ENCODE measurements at regions not wholly inside any gene's neighbourhood (a gene's known extent, or its start where the extent isn't known, plus 50 kb on each side); places are given as distances from the start of the nearest gene placed in this dataset.
A peak's percentile ranks its signal among the peaks of the same experiment; 100 is the strongest.
"Not testable (repeated sequence)": the region's sequence is repeated elsewhere in the genome, so short reads cannot be mapped to it uniquely, and the experiment has no call there.

DNA sequence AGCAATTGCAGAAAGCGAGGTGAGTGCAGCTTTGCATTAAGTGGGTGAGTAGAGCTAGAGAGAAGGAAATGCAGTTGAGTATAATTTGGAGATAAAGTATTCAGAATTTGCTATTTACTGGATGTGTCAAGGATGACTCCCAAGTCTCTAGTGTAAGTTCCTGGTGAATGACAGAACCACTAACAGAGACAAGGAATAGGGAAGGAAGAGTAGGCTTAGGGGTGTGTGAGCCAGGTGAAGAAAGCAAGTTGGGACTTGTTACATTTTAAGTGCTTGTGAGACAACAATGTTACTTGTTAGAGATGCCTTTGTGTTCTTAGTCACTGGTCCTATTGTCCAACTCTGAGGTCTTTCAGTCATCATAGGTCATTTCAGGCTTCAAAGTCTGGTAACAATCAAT, 70.8 kb downstream of the TBC1D26 start:
- not testable (repeated sequence) for DNase-seq

DNA sequence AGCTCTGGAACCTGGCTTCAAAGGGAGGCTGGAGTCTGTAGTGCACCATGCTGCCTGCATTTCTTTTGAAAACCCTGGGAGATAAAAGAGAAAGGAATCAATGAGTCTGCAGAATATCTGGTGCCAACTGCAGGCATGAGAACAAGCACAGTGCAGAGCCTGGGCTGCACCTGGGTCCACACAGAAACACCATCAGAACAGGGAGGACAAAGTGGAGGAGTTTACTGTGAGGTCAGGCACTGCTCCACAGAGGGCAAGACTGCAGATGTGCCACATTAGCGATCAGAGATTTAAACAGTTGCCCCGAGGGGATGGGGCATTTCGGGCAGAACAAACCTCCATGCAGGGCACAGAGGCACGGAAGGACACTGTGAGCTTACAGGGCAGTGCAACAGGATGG, 74.7 kb downstream of the TBC1D26 start:
- DNase-seq: not testable (repeated sequence)

DNA sequence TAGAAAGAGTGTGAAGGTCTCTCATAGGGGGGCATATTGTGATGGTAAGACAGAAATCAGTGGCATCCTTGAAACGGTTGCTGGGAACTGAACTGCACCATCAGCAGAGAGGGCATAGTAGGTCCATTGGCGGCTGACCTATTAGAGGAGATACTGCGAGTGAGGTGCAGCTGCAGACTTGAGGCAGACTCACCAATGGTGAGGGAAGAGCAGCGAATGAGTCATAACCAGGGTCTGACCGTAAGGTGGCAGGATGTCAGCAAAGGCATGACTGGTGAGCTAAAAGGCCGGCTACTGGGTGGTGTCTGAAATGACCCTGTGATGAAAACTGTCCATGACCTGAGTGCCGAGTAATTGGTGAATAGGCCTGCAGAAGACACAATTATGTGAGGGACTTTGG, 81.3 kb downstream of the TBC1D26 start:
- DNase-seq: not testable (repeated sequence)

DNA sequence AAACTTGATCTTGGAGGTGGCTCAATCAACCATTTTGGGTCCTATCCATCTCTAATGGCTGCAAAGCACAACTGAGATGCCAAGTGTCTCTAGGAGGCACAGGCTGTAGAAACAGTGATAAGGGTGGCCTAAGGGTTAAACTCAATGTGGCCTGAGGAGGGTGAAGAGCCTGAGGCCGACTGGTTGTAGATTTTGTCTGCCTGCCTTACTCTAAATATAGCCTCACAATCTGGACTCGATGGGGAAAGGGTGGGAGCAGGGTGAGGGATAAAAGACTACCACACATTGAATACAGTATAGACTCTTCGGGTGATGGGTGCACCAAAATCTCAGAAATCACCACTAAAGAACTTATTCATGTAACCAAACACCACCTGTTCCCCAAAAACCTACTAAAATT, 81.9 kb downstream of the TBC1D26 start:
- DNase-seq: not testable (repeated sequence)

DNA sequence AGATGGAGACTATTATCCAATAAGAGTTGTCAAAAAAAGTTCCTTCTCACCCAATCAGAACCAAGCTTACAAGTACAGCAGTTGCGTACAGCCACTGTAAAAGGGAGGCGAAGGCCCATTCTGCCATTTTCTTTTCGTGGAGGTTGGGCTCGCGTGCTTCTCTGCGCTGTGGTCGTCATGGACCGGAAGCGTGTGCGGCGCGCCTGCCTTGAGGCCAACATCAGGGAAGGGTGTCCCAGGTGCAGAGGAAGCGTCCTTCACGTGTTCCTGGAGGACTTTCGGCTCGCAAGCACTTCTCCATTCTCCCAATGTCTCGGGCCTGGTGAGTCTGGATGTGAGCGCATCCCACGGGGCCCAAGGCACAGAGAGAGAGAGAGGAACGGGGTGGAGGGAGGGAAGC, 85.8 kb downstream of the TBC1D26 start:
- not testable (repeated sequence) for DNase-seq

DNA sequence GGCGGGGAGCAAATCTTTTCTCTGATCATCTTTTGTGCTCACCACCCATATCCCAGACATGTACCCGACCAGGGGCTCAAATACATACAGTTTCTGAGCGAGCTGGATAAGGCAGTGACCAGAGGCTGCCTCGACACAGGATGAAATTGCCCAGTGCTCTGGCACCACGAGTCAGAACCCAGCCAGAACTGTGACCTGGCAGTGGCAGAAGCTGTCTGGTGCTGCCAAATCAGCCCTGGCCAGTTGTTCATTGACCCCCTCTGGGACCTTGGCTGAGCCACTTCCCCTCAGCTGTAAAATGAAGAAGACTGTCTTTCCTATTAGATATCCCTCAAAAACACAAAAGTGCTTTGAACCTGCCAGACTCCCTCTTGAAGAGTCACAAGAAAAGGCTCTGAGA, 90.2 kb downstream of the TBC1D26 start:
- not testable (repeated sequence) for DNase-seq

DNA sequence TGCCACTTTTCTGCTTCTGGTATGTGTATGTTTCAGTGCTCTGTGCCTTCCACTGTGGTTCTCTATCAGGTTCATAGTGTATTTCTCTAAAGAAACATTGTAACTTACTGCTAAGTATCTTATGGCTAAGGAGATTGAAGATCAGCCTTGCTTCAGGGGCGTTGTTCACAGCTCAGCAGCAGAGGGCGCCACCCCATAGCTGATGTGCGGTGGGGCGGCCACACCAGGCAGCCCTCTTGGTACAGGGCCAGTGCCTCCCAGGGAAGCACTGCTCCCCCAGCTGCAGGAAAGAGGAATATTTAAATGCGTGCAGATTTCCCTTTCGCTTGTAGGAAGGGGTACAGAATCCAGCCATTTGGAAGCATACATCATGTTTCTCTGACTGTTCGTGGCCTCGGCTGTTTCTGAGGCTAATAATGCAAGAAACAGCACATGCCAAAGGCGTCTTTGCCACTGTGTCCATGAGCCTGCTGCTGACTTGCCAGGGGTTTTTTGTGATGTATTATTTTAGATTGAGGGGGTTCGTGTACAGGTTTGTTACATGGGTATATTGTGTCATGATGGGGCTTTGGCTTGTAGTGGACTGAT, 96.7 kb downstream of the TBC1D26 start:
- peak; percentile 64 for DNase-seq

DNA sequence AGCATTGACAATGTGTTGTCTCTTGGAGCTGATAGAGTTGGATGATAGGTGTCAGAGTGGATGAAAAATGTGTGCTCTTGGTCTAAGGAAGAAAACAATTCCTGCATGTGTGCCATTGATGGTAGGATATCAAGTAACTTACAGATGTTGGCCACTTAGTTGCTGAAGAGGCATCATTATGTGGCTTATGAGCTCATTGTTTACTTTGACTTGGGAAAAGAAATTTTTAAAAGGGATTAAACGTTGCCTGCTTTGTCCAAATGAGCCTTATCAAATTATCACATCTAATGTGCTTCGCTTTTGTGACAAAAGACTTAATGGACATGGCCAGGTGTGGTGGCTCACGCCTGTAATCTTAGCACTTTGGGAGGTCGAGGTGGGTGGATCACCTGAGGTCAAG, 98.1 kb downstream of the TBC1D26 start:
- DNase-seq: not testable (repeated sequence)

DNA sequence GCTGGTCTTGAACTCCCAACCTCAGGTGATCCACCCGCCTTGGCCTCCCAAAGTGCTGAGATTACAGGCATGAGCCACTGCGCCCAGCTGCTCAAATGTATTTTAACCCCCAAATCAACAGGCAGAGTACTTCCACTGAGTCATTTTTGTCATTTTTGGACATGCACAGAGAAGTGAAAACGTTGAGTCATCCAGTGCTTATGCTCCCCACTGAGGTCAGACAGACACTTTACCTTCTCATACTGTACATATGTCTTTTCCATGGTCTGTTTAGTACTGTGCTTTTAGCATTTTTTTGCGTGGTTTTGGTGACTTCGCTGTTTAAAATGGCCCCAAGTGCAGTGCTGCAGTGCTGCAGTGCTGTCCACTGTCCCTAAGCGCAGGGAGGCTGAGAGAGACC, 99.1 kb downstream of the TBC1D26 start:
- not testable (repeated sequence) for DNase-seq

DNA sequence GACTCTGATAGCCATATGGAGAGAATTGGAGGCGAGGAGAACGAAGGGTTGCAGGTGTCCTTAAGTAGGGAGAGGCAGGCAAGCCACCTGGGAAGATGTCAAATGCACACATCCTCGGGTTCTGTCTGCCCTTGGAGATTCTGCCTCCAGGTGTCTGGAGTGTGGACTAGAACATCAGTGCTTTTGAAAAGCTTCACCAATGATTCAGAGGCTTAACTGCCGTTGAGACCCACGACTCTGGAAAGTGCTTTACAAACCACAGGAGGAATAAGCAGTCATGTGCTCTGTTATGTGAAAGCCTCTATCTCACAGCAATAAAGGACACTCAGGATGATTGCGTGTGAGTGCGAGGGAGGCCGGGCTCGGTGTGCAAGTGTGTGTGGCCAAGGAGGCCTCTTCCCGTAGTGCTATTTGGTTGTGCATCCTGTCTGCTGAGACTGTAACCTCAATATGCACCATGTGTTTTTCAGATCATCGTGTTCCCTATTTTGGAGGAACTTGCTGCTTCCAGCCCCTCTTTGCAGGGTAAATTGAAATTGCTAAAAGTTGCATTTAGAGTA, 100.9 kb downstream of the TBC1D26 start:
- DNase-seq: not testable (repeated sequence)

DNA sequence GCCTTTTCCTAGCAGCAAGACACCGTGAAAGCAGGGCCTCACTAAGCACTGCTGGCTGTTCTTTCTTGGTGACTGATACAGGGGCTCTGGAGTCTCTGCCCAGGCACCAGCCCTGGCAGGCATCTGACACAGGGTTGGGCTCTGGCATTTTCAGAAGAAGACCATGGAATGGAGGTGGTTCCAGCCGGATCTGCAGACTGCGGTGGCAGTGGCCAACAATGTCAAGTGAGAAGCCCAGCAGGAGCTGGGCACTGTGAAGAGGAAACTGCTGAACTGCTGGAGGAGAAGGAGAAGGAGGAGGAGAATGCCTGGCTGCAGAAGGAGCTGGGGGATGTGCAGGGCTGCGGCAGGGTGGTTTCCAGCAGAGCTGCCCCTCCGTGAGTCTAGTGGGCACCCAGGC, 101.8 kb downstream of the TBC1D26 start:
- DNase-seq: not testable (repeated sequence)

DNA sequence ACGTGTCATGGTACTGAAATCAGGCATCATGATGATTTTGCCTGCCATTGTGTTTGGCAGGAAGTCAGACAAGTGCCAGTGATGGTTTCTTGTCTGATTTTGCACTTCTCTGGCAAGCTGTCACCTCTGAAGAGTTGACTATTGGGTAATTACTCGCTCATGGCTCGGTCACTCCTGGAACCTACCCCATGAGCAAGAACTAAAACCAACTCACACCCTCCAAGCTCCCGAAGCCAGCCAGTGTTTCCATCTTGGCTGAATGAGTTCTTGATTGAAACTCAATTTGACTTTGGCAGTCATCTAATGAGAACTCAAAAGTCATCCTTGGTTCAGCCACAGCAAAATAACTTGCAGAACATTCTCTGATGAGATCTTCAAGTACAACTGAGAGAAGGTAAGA, 103.4 kb downstream of the TBC1D26 start:
- DNase-seq: not testable (repeated sequence)

DNA sequence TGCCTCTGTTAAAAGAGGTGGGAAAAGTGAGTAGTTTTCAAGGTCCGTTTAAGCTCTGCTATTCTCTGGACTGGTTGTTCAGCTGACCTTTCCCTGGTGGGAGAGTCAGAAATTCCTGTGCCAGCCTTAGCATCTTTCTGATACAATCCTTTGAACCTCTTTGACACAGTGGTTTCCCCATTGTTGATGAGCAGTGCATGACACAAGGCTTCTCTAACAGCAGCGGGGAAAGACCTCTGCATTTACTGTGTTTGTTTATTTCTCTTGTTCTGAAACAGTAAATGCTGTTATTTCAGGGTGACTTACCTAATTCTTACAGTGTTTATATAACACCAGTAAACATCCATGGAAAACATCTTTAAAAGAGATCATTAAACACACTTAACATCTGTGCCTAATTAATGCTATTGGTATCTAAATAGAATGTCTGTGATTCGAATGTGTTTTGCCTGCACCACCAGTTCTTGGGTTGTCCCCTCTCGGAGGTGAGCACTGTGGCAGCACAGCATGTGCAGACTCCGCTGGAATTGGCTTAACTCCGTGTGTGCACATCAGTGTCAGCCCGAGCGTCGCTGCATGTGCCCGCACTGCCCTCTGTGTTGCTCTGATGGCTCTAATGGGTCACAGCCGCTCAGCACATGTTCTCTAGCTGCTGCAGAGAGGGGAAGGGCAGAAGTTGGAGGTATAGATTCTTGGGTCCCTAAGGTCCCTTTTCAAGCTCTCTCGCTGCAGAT, 104.3 kb downstream of the TBC1D26 start:
- not testable (repeated sequence) for DNase-seq

DNA sequence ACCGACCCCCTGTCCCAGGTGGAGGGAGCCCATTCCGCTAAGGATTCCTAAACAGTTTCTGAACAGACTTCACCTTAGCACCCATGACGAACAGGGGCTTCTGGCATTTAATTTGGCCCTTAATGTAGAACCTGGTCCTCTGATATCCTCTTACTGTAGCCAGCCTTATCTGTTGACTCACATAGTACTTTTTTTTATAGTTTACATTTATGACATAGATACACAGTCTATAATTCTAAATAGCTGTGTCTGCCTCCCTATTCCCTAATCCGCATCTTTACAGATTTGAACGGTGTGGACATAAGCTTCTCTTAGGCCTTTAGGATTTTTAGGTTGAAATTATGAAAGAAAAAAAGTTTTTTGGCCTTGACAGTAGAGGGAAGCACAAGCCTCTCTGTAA, 104.9 kb downstream of the TBC1D26 start:
- not testable (repeated sequence) for DNase-seq

DNA sequence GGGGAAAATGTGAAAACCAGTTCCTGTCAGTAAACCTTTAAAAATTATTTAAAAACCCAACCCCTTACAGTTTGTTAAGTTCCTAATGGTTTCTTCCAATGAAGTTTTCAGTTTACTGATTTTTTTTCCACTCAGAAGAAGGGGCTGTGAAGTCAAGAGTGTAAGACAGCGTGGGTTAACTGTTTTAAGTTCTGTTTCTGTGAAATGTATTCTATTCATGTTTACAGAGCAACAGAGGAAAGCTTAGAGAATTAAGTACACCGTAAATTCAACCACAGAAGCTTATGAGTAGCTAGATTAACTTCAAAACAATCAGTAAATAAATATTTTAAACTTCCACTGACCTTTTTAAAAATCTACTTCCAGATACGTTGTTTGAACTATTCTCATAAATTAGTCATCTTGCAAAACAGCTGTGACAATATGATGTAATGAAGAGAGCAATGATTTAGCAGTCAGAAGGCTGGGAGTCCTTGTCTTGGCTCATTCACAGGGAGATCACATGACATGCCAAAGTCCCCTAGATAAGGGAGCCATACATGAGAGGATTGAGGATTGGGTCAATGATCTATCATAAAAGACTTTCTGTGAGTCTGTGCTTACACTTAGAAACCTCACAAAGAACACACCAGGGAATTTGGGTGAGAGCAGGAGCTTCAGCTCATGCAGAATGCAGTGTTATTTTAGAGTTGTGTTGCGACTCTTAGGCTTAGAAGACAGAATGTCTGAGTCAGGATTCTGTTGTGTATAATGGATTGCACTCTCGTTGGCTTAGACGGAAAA, 97.3 kb upstream of the ADORA2B start:
- DNase-seq: not testable (repeated sequence)

DNA sequence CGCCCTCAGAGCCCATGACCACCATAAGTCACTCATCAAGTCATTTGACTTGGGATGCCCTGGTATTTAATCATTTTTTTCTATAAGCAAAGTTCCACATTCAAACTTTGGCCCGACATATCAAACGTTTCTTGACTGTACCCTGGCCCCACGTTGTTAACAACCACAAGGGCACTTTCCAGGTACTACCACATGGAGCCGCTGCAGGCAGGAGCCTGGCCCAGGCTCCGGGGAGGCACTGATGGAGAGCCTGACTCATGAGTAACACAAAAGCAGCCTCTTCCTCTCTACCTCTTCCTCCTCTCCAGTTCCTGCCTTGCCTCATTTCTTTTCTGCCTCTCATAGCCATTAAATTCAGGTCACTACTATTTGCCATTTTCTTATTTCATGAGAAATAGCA, 95.9 kb upstream of the ADORA2B start:
- DNase-seq: peak; percentile 63

DNA sequence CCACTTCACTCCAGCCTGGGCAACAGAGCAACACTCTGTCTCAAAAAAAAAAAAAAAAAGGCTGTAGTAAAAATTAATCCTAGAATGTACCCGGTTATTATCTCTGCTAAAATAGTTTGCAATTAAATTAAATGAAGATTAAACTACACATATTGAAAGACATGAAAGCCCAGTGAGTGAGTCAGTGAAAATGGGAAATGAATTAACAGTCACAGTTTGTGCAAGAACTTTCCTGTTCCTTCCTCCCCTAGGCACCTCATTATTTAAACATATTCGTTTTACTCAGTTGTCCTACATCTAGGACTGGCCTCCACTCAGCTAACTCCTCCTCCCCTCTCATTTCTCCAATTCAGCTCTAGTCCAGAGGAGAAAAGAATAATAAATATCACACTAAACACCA, 94.9 kb upstream of the ADORA2B start:
- DNase-seq: not testable (repeated sequence)

DNA sequence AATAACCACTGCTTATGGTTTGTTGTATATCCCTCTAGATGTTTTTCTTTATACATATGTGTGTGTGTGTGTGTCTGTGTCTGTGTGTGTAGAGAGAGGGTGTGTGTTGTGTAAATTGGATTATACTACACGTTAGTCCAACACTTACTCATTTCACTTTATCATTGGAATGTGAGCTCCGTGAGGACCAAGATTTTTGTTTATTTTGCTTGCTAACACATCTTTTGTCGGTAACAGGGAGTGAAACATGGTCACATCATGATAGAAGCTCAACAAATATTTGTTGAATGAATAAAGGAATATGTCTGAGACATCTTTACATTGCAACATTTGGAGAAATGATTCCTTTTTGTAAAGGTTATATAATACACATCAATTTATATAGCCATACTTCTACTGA, 94.2 kb upstream of the ADORA2B start:
- DNase-seq: not testable (repeated sequence)

DNA sequence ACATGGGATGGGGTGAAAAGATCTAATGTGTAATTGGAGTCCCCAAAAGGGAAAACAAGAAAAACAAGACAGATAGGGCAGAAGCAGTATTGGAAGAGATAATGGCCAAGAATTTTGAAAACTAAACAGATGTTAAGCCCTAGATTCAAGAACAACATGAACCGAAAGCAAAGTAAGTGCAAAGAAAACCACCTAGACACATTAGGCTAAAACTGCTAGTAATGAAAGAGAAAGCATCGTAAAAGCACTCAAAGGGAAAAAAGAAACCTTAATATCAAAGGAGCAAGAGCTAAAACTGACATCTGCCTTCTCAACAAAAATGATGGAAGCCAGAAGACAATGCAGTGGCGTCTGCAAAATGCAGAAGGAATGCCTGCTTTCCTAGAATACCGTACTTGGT, 92.1 kb upstream of the ADORA2B start:
- not testable (repeated sequence) for DNase-seq

DNA sequence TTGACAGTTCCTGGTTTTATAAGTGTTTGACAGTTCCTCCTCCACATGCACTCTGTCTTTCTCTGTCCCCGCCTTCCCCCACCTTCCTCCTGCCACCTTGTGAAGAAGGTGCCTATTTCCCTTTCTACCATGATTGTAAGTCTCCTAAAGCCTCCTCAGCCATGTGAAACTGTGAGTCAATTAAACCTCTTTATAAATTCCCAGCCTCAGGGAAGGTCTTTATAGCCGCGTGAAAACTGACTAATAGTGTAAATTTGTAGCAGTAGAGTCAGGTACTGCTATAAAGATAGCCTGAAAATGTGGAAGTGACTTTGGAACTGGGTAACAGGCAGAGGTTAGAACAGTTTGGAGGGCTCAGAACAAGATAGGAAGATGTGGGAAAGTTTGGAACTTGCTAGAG, 88.7 kb upstream of the ADORA2B start:
- not testable (repeated sequence) for DNase-seq

DNA sequence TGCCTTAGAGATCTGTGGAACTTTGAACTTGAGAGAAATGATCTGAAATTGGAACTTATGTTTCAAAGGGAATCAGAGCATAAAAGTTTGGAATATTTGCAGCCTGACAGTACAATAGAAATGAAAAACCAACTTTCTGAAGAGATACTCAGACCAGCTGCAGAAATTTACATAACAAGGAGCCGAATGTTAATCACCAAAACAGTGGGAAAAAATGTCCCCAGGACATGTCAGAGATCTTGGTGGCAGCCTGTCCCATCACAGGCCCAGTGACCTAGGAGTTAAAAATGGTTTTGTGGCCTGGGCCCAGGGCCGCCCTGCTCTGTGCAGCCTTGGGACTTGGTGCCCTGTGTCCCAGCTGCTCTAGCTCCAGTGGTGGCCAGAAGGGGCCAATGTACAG, 88.2 kb upstream of the ADORA2B start:
- DNase-seq: not testable (repeated sequence)

DNA sequence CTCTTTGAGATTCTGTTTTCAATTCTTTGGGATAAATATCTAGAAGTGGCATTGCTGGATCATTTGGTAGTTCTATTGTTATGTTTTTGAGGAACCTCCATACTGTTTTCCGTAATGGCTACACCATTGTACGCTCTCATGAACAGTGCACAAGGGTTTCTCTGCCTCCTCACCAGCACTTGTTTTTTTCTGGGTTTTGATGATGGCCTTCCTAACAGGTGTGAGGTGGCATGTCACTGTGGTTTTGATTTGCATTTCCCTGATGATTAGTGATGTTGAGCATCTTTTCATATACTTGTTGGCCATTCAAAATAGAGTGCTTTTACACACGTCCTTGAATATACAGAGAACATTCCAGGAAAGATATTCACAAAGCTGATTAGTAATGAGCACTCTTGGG, 86.8 kb upstream of the ADORA2B start:
- DNase-seq: not testable (repeated sequence)

DNA sequence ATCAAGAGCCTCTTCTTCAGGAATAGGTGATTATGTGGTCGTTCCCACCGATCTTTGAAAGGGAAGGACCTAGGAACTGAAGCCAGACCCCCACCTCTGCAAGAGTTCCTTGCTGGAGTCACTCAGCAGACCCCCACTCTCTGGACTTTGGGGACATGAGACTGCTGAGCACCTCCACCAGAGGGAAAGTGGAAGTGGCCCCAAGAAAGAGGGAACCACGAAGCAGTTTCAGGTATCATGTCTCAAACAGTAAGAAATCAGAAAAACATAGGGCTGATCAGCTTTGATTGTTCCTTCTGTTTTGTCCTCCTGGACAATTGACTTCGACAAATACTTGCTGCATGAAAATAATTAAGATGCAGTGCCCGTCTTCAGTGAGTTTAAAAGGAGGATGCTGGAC, 84.2 kb upstream of the ADORA2B start:
- not testable (repeated sequence) for DNase-seq
